Skeletal muscle tissue (tissue), 3 donors: ENCODE measurements at regions not wholly inside any gene's neighbourhood (a gene's known extent, or its start where the extent isn't known, plus 50 kb on each side); places are given as distances from the start of the nearest gene placed in this dataset.

ENCODE experiments used
- H3K27ac ChIP-seq: one replicate; pipeline ENCODE4 v1.7.0; 2013; ENCODE audit warnings: mild to moderate bottlenecking, low read depth, low read length, inconsistent platforms
- H3K27me3 ChIP-seq, 3 donors: one replicate each; pipeline ENCODE4 v1.7.0; 2013; ENCODE audit warnings: low read length in 3 of 3; ENCODE audit not compliant: control insufficient read depth in 3 of 3, insufficient read depth in 3 of 3
- H3K36me3 ChIP-seq, 3 donors: one replicate each; pipeline ENCODE4 v1.7.0; 2013; ENCODE audit warnings: low read length in 3 of 3; ENCODE audit not compliant: control insufficient read depth in 3 of 3, insufficient read depth in 3 of 3
- H3K4me1 ChIP-seq, 3 donors: one replicate each; pipeline ENCODE4 v1.7.0; 2013; ENCODE audit warnings: low read length in 3 of 3, mild to moderate bottlenecking in 3 of 3; ENCODE audit not compliant: control insufficient read depth in 3 of 3, insufficient read depth in 3 of 3
- H3K4me3 ChIP-seq, 3 donors: one replicate each; pipeline ENCODE4 v1.7.0; 2013; ENCODE audit warnings: low read length in 3 of 3
- H3K9ac ChIP-seq, 3 donors: one replicate each; pipeline ENCODE4 v1.7.0; 2013; ENCODE audit warnings: low read length in 3 of 3, mild to moderate bottlenecking in 3 of 3, moderate library complexity in 2 of 3, low read depth in 1 of 3
- H3K9me3 ChIP-seq, 3 donors: one replicate each; pipeline ENCODE4 v1.7.0; 2013; ENCODE audit warnings: low read length in 3 of 3; ENCODE audit not compliant: control insufficient read depth in 3 of 3
- donor health status: Osteomylitis.

DNA sequence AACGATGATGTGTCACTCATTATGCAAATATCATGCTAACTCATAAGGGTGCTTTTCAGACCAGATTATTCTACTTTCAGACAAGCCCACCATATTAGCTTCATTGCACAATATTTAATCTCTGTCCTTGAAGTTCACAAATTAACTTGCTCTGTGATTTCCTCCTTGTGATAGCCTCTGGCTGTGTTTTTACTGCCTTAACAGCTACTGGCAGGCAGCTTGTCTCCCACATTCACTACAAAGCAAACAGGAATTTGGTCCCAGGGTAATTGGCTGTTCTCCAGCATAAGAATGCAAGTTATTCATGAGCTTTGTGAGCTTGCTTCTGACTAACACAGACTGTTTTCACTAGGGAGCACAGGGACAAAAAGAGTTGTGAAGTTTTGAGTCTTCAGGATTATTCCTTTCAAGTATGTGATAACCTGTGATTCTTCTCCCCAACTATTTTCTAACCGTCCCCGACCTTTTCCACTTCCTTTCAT, 87.9 kb upstream of the HMCN1 start:
- Histone ChIP-seq H3K36me3 (no peaks in the 10 kb centered on the region), H3K9ac (no peak overlapping the region), H3K27ac (no peak overlapping the region), H3K27me3 (no peaks in the 10 kb centered on the region), H3K4me3 (no peak overlapping the region), H3K9me3 (peaks cover 0 to 2% (median 0%) of the 10 kb centered on the region in 3 donors), H3K4me1 (peaks cover 0 to 3% (median 0%) of the 10 kb centered on the region in 3 donors)

DNA sequence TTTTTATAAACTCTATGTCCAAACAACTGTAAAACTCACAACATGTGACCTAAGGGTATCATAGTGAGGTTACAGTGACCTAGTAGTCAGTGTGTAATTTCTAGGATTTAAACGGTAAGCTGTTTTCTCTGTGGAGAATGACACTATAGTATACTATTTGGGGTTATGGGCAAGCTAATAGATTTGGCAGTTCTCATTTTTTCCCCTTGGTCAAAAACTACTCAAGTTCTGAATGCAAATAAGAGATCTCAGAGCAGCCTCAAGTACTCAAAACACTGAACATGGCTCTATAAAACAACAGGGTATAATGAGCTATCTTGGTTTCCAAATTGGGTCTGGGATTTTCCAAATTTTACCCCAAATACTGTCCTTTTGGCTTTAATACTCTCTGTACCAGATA, 88.5 kb upstream of the HMCN1 start:
- Histone ChIP-seq H3K27me3 (no peaks in the 10 kb centered on the region), H3K9ac (no peak overlapping the region), H3K9me3 (peaks cover 0 to 2% (median 0%) of the 10 kb centered on the region in 3 donors), H3K36me3 (no peaks in the 10 kb centered on the region), H3K27ac (no peak overlapping the region), H3K4me3 (no peak overlapping the region), H3K4me1 (peaks cover 0 to 3% (median 0%) of the 10 kb centered on the region in 3 donors)

GRCh38 chr1:185645162-185645640, 89.0 kb upstream of the HMCN1 start:
- H3K4me3 ChIP-seq = no peak overlapping the region
- peaks cover 0 to 3% (median 0%) of the 10 kb centered on the region in 3 donors for H3K4me1 ChIP-seq
- H3K9ac ChIP-seq = no peak overlapping the region
- peaks cover 0 to 2% (median 0%) of the 10 kb centered on the region in 3 donors for H3K9me3 ChIP-seq
- H3K36me3 ChIP-seq = no peaks in the 10 kb centered on the region
- no peaks in the 10 kb centered on the region for H3K27me3 ChIP-seq
- no peak overlapping the region for H3K27ac ChIP-seq

GRCh38 chr1:185644531-185644930, 89.7 kb upstream of the HMCN1 start:
- no peaks in the 10 kb centered on the region for H3K27me3 ChIP-seq
- no peak overlapping the region for H3K4me3 ChIP-seq
- H3K27ac ChIP-seq = no peak overlapping the region
- peaks cover 0 to 3% (median 0%) of the 10 kb centered on the region in 3 donors for H3K4me1 ChIP-seq
- H3K9ac ChIP-seq = no peak overlapping the region
- H3K36me3 ChIP-seq = no peaks in the 10 kb centered on the region
- H3K9me3 ChIP-seq = peaks cover 0 to 2% (median 0%) of the 10 kb centered on the region in 3 donors

GRCh38 chr1:185636848-185637247, 97.3 kb upstream of the HMCN1 start:
- no peaks in the 10 kb centered on the region for H3K36me3 ChIP-seq
- no peak overlapping the region for H3K4me3 ChIP-seq
- no peaks in the 10 kb centered on the region for H3K27me3 ChIP-seq
- no peaks in the 10 kb centered on the region for H3K4me1 ChIP-seq
- no peaks in the 10 kb centered on the region for H3K9me3 ChIP-seq
- H3K9ac ChIP-seq = no peak overlapping the region
- H3K27ac ChIP-seq = no peak overlapping the region

DNA sequence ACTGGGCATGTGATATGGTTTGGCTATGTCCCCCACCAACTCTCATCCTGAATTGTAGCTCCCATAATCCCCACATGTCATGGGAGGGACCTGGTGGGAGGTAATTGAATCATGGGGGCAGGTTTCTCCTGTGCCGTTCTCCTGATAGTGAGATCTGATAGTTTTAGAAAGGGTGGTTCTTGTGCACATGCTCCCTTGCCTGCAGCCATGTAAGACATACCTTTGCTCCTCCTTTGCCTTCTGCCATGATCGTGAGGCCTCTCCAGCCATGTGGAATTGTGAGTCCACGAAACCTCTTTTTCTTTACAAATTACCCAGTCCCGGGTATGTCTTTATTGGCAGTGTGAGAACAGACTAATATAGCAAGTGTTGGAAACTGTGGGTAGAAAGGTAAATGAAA, 99.5 kb upstream of the HMCN1 start:
- H3K36me3 ChIP-seq = no peaks in the 10 kb centered on the region
- no peak overlapping the region for H3K27ac ChIP-seq
- no peak overlapping the region for H3K9ac ChIP-seq
- no peaks in the 10 kb centered on the region for H3K27me3 ChIP-seq
- H3K4me1 ChIP-seq = no peaks in the 10 kb centered on the region
- no peaks in the 10 kb centered on the region for H3K9me3 ChIP-seq
- no peak overlapping the region for H3K4me3 ChIP-seq

- H3K4me3 ChIP-seq = no peak overlapping the region
These were observed 101.3 kb upstream of the HMCN1 start for GRCh38 chr1:185632659-185633423.

GRCh38 chr1:185631843-185632242, 102.3 kb upstream of the HMCN1 start:
- H3K27me3 ChIP-seq = no peaks in the 10 kb centered on the region
- H3K36me3 ChIP-seq = no peaks in the 10 kb centered on the region
- H3K9me3 ChIP-seq = no peaks in the 10 kb centered on the region
- no peak overlapping the region for H3K9ac ChIP-seq
- H3K27ac ChIP-seq = no peak overlapping the region
- H3K4me1 ChIP-seq = no peaks in the 10 kb centered on the region
- no peak overlapping the region for H3K4me3 ChIP-seq

More at GRCh38 chr1:185632659-185633423, 101.3 kb upstream of the HMCN1 start:
- H3K9ac ChIP-seq = no peak overlapping the region
- H3K9me3 ChIP-seq = no peaks in the 10 kb centered on the region
- H3K27me3 ChIP-seq = no peaks in the 10 kb centered on the region
- no peak overlapping the region for H3K27ac ChIP-seq
- H3K36me3 ChIP-seq = no peaks in the 10 kb centered on the region
- H3K4me1 ChIP-seq = no peaks in the 10 kb centered on the region

GRCh38 chr1:185627761-185628501, 106.3 kb upstream of the HMCN1 start:
- no peak overlapping the region for H3K9ac ChIP-seq
- no peaks in the 10 kb centered on the region for H3K36me3 ChIP-seq
- no peak overlapping the region for H3K4me3 ChIP-seq
- H3K9me3 ChIP-seq = no peaks in the 10 kb centered on the region
- H3K4me1 ChIP-seq = no peaks in the 10 kb centered on the region
- no peaks in the 10 kb centered on the region for H3K27me3 ChIP-seq
- H3K27ac ChIP-seq = no peak overlapping the region

GRCh38 chr1:185627171-185627570, 107.0 kb upstream of the HMCN1 start:
- no peak overlapping the region for H3K9ac ChIP-seq
- H3K4me3 ChIP-seq = no peak overlapping the region

More at GRCh38 chr1:185627171-185627570, 107.0 kb upstream of the HMCN1 start:
- Histone ChIP-seq H3K36me3 (no peaks in the 10 kb centered on the region), H3K4me1 (no peaks in the 10 kb centered on the region), H3K27ac (no peak overlapping the region), H3K27me3 (no peaks in the 10 kb centered on the region), H3K9me3 (no peaks in the 10 kb centered on the region)
